C4-2B (cell line): ENCODE measurements at regions not wholly inside any gene's neighbourhood (a gene's known extent, or its start where the extent isn't known, plus 50 kb on each side); places are given as distances from the start of the nearest gene placed in this dataset.

ENCODE experiments used
- ZFX ChIP-seq: fragments of 450-650 bp; IDR thresholded peaks from 2 replicates; pipeline ENCODE4 v1.6.1; 2017
- TF ChIP-seq, protein P1 (sequence below): fragments of 450-650 bp; conservative IDR thresholded peaks from 2 replicates; pipeline ENCODE4 v1.5.1; 2017; ENCODE audit warnings: mild to moderate bottlenecking

DNA sequence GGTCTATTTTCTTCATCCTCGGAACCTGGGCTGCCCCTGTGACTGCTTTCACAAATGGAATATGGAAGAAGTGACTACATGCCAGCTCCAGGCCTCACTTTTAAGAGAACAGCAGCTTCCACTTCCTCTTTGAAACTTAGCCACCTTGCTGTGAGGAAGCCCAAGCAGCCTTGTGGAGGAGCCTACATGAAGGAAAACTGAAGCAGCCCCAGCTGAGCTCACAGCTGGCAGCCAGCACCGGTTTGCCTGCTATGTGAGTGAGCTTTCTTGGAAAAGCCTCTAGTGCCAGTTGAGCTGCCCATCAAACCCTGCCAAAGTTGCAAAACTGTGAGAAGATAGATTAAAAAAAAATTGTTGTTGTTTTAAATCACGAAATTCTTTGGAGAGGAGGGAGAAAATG is 498.0 kb upstream of the PROK2 start:
- TF ChIP-seq, protein P1, sequence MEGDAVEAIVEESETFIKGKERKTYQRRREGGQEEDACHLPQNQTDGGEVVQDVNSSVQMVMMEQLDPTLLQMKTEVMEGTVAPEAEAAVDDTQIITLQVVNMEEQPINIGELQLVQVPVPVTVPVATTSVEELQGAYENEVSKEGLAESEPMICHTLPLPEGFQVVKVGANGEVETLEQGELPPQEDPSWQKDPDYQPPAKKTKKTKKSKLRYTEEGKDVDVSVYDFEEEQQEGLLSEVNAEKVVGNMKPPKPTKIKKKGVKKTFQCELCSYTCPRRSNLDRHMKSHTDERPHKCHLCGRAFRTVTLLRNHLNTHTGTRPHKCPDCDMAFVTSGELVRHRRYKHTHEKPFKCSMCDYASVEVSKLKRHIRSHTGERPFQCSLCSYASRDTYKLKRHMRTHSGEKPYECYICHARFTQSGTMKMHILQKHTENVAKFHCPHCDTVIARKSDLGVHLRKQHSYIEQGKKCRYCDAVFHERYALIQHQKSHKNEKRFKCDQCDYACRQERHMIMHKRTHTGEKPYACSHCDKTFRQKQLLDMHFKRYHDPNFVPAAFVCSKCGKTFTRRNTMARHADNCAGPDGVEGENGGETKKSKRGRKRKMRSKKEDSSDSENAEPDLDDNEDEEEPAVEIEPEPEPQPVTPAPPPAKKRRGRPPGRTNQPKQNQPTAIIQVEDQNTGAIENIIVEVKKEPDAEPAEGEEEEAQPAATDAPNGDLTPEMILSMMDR = no peak
- TF ChIP-seq ZFX = no peak
